ENCODE measurements at regions not wholly inside any gene's neighbourhood (a gene's known extent, or its start where the extent isn't known, plus 50 kb on each side); places are given as distances from the start of the nearest gene placed in this dataset.

DNA sequence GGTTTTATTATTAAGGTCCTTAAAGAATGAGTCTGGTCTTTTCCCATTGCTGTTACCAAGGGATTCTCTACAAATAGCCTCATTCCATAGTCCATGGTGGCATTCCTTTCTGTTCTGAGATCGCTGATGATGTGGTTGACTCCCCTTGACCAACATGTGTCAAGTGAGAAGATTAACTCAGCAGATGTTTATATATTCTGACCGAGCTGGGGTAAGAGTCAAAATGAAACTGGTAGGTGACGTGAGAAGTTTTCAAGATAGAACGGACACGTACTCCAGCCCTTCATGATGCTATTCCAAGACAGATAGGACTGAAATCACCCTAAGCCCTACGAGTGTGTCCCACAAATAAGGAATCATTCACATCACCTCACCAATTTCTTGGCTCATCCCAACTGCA, 155.5 kb upstream of the WWC1 start:
- 57% methylated on average over 6 of the region's 6 CpGs for WGBS (ENCODE audit: low lambda C conversion rate)
- ChIA-PET POLR2A (no interaction called here), CTCF (ENCODE audit: low intra/inter-chr PET ratio, low total read pairs) (no interaction called here)
- FAIRE-seq (no peak), DNase-seq (ENCODE audit: low spot score) (no peak), ATAC-seq (no peak)
- TF ChIP-seq ATF7 (IDR thresholded peaks at IDR 0.05) (no peak), ATF7 (CRISPR knock-in tag; IDR thresholded peaks at IDR 0.05) (no peak), SIX4 (CRISPR knock-in tag; IDR thresholded peaks at IDR 0.05) (no peak), CBFB (CRISPR knock-in tag; IDR thresholded peaks at IDR 0.05) (no peak), ARNT2 (CRISPR knock-in tag; IDR thresholded peaks at IDR 0.05; ENCODE audit: low read depth) (no peak)
- TF ChIP-seq, protein P1, sequence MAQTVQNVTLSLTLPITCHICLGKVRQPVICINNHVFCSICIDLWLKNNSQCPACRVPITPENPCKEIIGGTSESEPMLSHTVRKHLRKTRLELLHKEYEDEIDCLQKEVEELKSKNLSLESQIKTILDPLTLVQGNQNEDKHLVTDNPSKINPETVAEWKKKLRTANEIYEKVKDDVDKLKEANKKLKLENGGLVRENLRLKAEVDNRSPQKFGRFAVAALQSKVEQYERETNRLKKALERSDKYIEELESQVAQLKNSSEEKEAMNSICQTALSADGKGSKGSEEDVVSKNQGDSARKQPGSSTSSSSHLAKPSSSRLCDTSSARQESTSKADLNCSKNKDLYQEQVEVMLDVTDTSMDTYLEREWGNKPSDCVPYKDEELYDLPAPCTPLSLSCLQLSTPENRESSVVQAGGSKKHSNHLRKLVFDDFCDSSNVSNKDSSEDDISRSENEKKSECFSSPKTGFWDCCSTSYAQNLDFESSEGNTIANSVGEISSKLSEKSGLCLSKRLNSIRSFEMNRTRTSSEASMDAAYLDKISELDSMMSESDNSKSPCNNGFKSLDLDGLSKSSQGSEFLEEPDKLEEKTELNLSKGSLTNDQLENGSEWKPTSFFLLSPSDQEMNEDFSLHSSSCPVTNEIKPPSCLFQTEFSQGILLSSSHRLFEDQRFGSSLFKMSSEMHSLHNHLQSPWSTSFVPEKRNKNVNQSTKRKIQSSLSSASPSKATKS (CRISPR knock-in tag; IDR thresholded peaks at IDR 0.05), result no peak
- TF ChIP-seq, protein P2, sequence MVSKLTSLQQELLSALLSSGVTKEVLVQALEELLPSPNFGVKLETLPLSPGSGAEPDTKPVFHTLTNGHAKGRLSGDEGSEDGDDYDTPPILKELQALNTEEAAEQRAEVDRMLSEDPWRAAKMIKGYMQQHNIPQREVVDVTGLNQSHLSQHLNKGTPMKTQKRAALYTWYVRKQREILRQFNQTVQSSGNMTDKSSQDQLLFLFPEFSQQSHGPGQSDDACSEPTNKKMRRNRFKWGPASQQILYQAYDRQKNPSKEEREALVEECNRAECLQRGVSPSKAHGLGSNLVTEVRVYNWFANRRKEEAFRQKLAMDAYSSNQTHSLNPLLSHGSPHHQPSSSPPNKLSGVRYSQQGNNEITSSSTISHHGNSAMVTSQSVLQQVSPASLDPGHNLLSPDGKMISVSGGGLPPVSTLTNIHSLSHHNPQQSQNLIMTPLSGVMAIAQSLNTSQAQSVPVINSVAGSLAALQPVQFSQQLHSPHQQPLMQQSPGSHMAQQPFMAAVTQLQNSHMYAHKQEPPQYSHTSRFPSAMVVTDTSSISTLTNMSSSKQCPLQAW (CRISPR knock-in tag; IDR thresholded peaks at IDR 0.05), result no peak
- Histone ChIP-seq H3K36me3 (replicated peaks in 1 of 2; ENCODE audit: control insufficient read depth in 1 of 2, insufficient read depth in 2 of 2, low read length in 2 of 2) (no peaks in the 10 kb centered on the region), H3K9ac (ENCODE audit: insufficient read depth, low read depth, low read length) (no peak overlapping the region), H3K4me1 (ENCODE audit: insufficient read depth, low read length) (peaks cover 8% of the 10 kb centered on the region), H3K27ac (ENCODE audit: extremely low read length, insufficient read depth, low read length) (no peak overlapping the region), H2AFZ (ENCODE audit: low read length) (no peak overlapping the region), H4K20me1 (ENCODE audit: insufficient read depth, low read length) (no peaks in the 10 kb centered on the region), H3K27me3 (ENCODE audit: control insufficient read depth in 1 of 2, insufficient read depth in 2 of 2, low read length in 2 of 2) (no peaks in the 10 kb centered on the region), H3K4me2 (ENCODE audit: low read depth, low read length) (no peak overlapping the region), H3K4me3 (replicated peaks in 1 of 3; ENCODE audit: insufficient read depth in 1 of 3, low read depth in 2 of 3, low read length in 3 of 3) (no peak overlapping the region), H3K79me2 (ENCODE audit: insufficient read depth, low read length) (no peaks in the 10 kb centered on the region), H3K9me3 (ENCODE audit: low read length) (no peaks in the 10 kb centered on the region)
- intact Hi-C loops (cut with micrococcal nuclease; ENCODE audit: unreplicated experiment) (no loop called here), in situ Hi-C loops (cut with HindIII; ENCODE audit: extremely low pct_ligation_motif_present, low pct_unique_long_range_greater_than_20kb) (no loop called here)
- no TSS peak for BruUV-seq (replicated peaks)
